ENCODE measurements at regions not wholly inside any gene's neighbourhood (a gene's known extent, or its start where the extent isn't known, plus 50 kb on each side); places are given as distances from the start of the nearest gene placed in this dataset.

- no peak for TF ChIP-seq CTCF (IDR thresholded peaks at IDR 0.05; ENCODE audit: insufficient read depth, low read depth, low read length, missing control alignments)
- DNase-seq (ENCODE audit: low read depth), result no peak
- no peak overlapping the region for H3K4me3 ChIP-seq (ENCODE audit: low read length)
Observed at GRCh38 chr16:51420247-51420646, 269.2 kb upstream of the SALL1 start.

- peak; percentile 59 for DNase-seq (ENCODE audit: low read depth)
- TF ChIP-seq CTCF (IDR thresholded peaks at IDR 0.05; ENCODE audit: insufficient read depth, low read depth, low read length, missing control alignments), result no peak
- no peak overlapping the region for H3K4me3 ChIP-seq (ENCODE audit: low read length)
Observed at GRCh38 chr16:51419768-51420167, 268.7 kb upstream of the SALL1 start.

DNA sequence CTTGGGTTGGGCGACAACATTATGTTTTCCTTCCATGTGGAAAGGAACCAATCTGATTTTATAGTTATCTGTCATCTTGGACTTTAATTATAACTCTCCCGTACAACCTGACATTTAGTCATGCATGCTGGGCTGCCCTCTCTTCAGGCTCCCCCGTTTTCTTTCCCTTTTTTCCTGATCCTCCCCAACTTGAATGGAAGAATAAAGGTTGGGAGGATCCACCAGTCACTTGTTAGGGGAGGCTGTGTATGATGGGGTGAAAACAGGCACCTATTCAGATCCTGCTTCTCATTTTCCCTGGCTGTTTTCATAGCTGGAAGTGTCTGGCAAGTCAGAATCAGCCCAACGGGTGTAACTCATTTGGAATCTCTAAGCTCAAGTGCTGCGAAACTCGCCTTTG is 267.2 kb upstream of the SALL1 start:
- no peak for DNase-seq (ENCODE audit: low read depth)
- no peak overlapping the region for H3K4me3 ChIP-seq (ENCODE audit: low read length)
- TF ChIP-seq CTCF (IDR thresholded peaks at IDR 0.05; ENCODE audit: insufficient read depth, low read depth, low read length, missing control alignments), result no peak

GRCh38 chr16:51416926-51417325 is 265.9 kb upstream of the SALL1 start:
- no peak for TF ChIP-seq CTCF (IDR thresholded peaks at IDR 0.05; ENCODE audit: insufficient read depth, low read depth, low read length, missing control alignments)
- no peak for DNase-seq (ENCODE audit: low read depth)
- no peak overlapping the region for H3K4me3 ChIP-seq (ENCODE audit: low read length)

DNA sequence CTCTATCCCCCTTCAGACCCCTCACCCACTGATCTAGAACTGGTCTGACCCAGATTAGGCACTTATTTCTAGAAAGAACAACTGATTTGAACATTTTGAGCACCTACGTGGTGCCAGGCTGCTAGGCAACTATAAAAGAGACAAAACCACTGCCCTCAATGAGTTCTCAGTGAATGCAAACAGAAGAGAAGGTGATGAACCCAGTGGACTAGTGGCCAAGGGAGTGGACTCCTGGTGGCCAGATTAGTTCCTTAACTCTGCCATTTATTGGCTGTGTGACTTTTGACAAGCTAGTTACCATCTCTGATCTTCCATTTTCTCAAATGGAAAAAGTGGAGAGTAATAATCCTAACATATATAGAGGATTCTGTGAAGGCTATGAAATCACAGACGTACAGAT is 259.1 kb upstream of the SALL1 start:
- no peak overlapping the region for H3K4me3 ChIP-seq (ENCODE audit: low read length)
- no peak for TF ChIP-seq CTCF (IDR thresholded peaks at IDR 0.05; ENCODE audit: insufficient read depth, low read depth, low read length, missing control alignments)
- DNase-seq (ENCODE audit: low read depth), result no peak

DNA sequence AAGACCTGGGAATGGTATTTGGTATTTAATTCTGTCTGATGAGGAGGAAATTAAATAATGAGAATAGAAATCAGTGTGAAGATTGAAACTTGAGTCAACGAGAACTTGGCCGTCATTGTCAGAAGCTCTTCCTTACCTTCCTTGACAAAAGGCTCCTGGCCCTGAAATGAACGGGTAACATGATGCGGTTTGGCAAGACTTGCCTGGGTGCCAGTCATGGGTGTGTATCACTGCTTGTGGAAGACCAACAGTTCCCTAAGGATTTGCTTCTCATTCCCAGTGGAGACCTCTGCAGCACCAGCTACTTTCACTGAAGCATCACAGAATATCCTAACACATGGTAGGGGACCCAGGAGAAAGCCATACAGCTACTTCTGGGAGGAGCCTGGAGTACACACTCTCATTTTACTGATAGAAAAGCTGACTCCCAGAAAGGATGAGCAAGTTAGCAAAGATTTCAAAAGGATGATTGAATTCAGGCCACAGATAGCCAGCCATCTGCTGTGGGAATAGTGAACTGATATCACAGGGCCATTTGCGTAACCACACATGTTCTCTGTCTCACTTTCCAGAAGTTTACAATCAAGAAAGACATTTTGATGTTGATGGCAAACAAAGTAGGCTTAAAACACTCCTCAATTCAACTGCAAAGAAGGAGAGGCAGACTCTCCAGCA is 258.1 kb upstream of the SALL1 start:
- TF ChIP-seq CTCF (IDR thresholded peaks at IDR 0.05; ENCODE audit: insufficient read depth, low read depth, low read length, missing control alignments), result no peak
- DNase-seq (ENCODE audit: low read depth), result peak; percentile 76
- H3K4me3 ChIP-seq (ENCODE audit: low read length), result no peak overlapping the region

DNA sequence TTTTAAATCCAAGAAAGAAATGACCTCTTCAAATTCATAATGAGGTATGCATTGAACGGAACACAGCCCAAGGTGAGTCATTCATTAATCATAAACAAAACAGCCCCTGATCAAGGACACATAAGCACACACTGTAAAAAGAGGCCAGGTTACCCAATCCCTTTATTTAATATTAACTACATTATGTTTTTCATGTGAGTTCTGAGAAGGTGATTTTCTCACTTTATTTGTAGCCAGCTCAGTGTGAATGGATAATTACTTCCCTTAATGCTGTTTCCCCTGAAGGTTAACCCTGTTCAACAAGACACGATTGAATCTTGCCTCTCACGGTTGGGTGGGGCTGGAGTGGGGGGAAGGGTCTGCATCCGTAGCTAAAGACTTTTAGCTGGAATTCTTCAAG is 257.3 kb upstream of the SALL1 start:
- H3K4me3 ChIP-seq (ENCODE audit: low read length), result no peak overlapping the region
- peak; percentile 86 for DNase-seq (ENCODE audit: low read depth)
- TF ChIP-seq CTCF (IDR thresholded peaks at IDR 0.05; ENCODE audit: insufficient read depth, low read depth, low read length, missing control alignments), result no peak

Measured in epithelial cell of esophagus (primary cell).